ENCODE measurements at regions not wholly inside any gene's neighbourhood (a gene's known extent, or its start where the extent isn't known, plus 50 kb on each side); places are given as distances from the start of the nearest gene placed in this dataset.
"Not testable (repeated sequence)": the region's sequence is repeated elsewhere in the genome, so short reads cannot be mapped to it uniquely, and the experiment has no call there.

DNA sequence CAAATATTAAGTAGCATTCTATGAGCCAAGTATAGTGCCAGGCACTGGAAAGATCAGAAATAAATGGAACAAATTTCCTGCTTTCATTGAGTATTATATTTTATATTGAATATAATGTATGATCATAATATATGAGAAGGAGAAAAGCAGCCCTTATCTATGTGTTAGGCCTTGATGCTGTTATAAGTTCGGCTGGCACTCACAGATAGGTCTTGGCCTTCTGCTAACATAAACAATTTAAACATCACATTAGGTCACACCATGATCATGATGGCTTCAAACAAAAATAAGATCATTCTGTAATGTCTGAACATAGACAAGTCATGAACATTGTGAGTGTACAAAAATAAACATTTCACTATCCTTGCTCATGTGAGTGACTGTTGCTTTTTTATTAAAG lies 584.0 kb upstream of the ZNF385D start:
- DNase-seq = no peak

- no peak for DNase-seq
Measured at GRCh38 chr3:22349215-22349851, 598.3 kb upstream of the ZNF385D start.

DNA sequence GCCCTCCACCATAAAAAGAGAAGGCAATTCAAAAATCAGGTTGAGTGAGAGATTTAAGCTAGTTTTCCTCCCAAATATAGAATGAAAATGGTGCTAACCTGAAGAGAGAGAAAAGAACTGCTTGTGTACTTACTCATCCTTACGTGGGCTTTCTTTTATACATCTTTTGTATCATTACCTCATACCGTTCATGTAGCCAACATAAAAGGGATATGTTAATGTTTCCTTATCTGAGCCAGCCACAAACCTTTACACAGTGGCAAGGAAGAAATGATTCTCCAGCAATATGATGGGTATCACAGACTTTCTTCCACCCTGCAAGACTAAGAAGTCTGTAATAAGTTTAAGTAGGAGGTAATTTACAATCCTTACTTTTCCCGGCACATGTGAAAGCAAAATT lies 600.8 kb upstream of the ZNF385D start:
- no peak for DNase-seq

DNA sequence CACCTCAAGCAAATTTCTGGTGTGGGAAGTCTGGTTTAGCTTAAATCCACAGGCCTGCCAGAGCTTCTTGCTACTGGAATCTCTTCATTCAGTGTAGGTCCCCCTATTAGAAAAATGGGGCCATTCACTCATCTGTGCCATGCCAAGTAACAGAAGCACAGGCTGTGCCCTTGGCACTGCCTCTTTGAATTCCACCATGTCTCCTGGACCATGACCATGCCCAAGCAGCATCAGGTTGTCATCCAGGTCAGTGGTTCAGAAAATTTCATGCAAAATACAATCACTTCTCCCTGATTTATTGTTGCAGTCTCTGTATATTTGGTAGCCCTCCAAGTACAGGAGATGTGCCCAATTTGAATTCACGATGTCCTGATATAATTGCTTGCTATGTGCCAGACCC lies 602.1 kb upstream of the ZNF385D start:
- no peak for DNase-seq

DNA sequence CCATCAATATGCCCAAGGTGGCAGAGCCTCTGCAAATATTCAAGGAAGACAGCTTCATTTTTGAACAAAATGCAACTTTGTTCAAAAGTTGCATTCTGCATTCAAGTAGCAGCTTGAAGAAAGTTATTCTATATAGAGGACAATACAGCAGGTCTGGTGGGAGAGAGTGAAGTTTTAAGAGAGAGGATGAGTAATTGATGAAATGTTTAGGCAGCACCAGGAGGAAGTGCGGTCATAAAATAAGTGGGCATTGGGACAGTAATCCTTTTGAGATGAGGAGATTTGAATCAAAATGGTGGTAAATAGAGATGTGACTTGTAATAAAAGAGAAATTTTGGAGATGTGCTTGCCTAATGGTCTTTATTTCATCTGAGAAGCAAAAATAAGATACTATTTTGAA lies 607.3 kb upstream of the ZNF385D start:
- DNase-seq = no peak

DNA sequence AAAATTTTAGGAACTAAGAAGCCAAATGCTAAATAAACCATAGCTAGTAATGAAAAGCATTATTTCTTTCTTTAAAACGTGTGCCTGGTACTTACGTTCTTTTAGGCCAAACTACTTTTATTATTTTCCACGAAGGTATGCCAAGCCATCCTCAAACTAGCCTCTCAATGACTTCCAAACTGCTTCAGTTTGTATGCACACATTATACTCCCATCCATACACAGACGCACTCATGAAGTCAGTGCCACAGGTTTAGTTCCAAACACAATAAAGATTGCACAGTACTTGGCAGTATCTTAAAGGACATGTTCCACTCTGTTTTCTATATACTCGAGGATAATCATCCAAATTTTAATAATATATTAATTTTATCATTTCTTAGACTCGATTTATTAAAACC lies 609.2 kb upstream of the ZNF385D start:
- no peak for DNase-seq

DNA sequence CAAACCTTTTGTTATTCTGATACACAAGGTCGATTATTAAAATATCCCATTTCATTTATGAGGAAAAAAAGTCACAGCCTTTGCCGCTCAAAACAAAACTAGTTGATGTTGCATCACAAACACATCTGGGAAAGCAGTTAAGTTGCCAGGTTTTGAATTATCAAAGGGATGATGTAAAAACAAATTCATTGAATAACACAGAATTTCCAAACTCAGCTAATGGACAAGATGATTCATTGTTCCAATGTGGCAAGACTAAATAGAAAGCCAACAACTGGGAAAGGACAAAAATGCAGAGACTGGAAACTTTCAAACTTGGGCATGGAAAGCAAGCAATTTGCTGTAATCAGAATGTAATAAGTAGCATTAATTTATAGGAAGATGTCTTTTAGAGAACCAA lies 610.0 kb upstream of the ZNF385D start:
- DNase-seq = no peak

DNA sequence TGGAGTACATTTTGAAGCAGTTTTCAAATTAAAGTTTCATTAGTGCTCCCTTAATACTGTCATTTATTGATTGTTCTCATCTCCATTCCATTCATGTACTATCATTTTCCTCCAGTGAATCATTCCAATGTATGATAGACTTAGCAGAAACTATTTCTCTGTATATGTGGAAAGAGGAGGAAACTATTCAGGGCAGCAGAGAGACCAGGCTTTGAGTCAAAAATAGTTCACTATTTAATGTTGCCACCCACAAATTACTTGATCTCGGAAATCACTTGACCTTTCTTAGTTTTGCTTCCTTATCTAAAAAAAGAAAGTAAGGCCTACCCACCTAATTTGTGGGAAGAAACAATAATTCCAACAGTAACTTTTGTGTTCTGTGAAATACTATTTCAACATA lies 610.5 kb upstream of the ZNF385D start:
- DNase-seq = no peak

- DNase-seq = no peak
Measured at GRCh38 chr3:22364851-22365250, 613.8 kb upstream of the ZNF385D start.

GRCh38 chr3:22366781-22367180 lies 615.8 kb upstream of the ZNF385D start:
- DNase-seq = no peak

- DNase-seq = no peak
Measured at GRCh38 chr3:22371036-22371435, 620.0 kb upstream of the ZNF385D start.

GRCh38 chr3:22371607-22372291 lies 620.7 kb upstream of the ZNF385D start:
- no peak for DNase-seq

GRCh38 chr3:22372292-22373062 lies 621.5 kb upstream of the ZNF385D start:
- DNase-seq = peak in 1 of 2 experiments; percentile 39

DNA sequence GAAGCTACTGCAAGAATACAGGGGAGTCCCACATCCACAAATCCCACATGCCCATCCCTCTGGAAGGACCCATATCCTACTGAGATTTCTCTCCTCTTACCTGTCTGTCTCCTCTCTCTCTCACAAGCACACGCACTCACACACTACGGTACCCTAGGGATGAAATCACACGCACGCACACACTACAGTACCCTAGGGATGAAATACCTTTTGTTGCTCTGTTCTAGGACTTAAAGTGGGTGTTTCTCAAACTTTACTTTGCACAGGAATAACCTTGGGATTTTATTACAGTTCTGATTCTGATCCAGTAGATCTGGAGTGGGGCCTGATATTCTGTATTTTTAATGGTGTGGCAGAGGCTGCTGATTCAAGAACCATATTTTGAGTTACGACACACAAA lies 622.2 kb upstream of the ZNF385D start:
- no peak for DNase-seq

DNA sequence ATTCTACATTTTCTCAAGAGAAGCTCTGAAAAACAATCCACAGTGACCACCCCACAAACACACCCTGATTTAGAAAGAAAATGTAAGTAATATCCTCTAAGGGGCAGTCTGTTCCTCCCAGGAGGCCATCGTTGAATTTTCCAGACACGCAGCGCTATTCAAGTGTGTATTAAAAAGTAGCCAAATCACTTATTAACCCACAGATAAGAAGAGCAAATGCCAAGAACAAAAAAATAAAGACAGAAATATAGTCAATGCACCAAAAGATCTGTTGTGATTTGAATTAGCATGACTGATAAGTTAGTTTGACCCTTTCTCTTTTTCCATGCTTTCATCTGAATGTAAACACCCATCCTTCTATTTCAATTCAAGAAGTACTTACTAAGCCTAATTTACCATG lies 622.8 kb upstream of the ZNF385D start:
- no peak for DNase-seq

- no peak for DNase-seq
Measured at GRCh38 chr3:22377421-22377820, 626.4 kb upstream of the ZNF385D start.

GRCh38 chr3:22378869-22379268 lies 627.9 kb upstream of the ZNF385D start:
- peak in 1 of 2 experiments; percentile 6 for DNase-seq

DNA sequence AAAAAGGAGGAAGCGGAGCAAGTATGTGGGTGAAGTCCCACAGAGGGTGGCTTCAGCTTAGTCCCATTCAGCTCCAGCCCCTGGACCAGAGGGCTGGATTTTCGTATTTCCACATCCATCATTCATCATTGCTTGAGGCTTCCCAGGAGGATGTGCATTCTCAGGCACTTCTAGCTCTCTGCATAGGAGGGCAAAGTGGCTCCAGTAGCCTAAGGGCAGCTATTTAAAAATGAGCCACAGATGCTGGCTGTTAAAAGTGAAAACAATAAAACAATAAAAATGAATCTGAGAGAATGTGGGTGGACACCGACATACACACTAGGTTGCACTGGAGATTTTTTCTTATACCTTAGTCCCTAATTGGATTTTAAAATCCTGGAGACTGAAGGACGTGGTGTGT lies 629.2 kb upstream of the ZNF385D start:
- no peak for DNase-seq

GRCh38 chr3:22381564-22381963 lies 630.6 kb upstream of the ZNF385D start:
- not testable (repeated sequence) for DNase-seq

GRCh38 chr3:22383285-22383684 lies 632.3 kb upstream of the ZNF385D start:
- DNase-seq = no peak

DNA sequence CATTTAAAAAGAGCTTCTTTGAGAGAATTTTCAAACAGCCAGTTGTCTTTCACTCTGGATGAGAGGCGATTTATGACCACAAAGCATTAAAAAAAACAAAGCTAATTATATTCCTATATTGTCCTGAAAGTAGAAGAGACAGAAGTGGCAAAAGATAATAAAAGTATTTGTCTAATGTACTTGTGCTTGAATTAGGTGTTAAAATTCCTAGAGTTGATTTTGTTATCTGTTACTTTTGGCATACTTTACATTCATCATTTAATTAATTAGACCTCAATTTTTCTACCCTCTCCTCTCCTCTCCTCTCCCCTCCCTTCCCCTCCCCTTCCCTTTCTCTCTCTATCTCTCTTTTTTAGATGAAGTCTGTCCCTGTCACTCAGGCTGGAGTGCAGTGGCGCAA lies 635.1 kb upstream of the ZNF385D start:
- DNase-seq = no peak

DNA sequence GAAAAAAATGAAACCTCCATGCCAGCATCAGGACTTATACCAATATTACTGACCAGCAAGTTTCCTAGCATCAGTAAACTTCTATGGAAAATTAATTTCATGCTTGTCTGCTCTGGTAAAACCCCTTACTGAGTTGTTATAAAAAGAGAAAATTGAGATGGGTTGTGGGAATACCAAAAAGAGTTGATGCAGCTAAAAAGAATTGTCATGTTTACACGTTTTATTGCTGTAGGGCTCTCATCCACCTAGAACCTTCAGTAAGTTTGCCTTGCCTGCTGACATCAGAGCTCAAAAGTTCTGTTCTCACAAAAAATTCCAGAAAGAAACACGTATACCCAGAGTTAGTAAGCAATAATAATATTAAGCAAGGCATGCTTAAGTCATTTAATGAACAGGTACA lies 641.3 kb upstream of the ZNF385D start:
- DNase-seq = no peak

GRCh38 chr3:22392859-22393258 lies 641.8 kb upstream of the ZNF385D start:
- peak in 1 of 2 experiments; percentile 57 for DNase-seq

- DNase-seq = peak in 1 of 2 experiments; percentile 33
Measured at GRCh38 chr3:22399566-22399965, 648.6 kb upstream of the ZNF385D start.

Data from NCI-H524 (cell line).